B cell (primary cell): ENCODE measurements at regions not wholly inside any gene's neighbourhood (a gene's known extent, or its start where the extent isn't known, plus 50 kb on each side); places are given as distances from the start of the nearest gene placed in this dataset.

Experiments
- CTCF ChIP-seq: fragments of 200-600 bp; IDR thresholded peaks from one replicate; pipeline ENCODE4 v1.8.0; 2022; ENCODE audit warnings: antibody characterized with exemption, mild to moderate bottlenecking
- EZH2 ChIP-seq: IDR thresholded peaks from 2 replicates; pipeline ENCODE4 v1.6.1; 2012; ENCODE audit warnings: borderline replicate concordance, low read depth, mild to moderate bottlenecking, moderate library complexity, low read length; ENCODE audit not compliant: insufficient read depth, poor library complexity, severe bottlenecking

DNA sequence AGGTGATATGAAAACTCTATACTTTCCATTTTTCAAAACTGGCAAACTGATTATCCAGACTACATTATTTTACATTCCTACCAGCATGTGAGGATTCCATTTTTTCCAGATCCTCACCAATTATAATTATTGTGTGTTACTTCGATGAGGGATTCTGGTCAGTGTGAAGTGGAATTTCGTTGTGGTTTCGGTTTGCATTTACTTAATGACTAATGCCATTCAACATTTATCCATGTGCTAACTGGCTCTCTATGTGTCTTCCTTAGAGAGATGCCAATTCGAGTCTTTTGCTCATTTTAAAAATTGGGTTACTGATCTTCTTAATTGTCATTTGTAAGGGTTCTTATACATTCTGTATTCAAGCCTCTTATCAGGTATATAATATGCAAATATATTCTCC lies 1551.3 kb upstream of the MIR17HG start:
- TF ChIP-seq CTCF (no peak), EZH2 (no peak)
